Neural cell (in vitro differentiated cells): ENCODE measurements at regions not wholly inside any gene's neighbourhood (a gene's known extent, or its start where the extent isn't known, plus 50 kb on each side); places are given as distances from the start of the nearest gene placed in this dataset.

Source experiments
- H2AFZ ChIP-seq: fragments of 200-600, 300-800 bp; sonication (generic), shearing (Covaris generic); 2 replicates; pipeline ENCODE4 v1.6.0; 2014; ENCODE audit warnings: low read depth, mild to moderate bottlenecking, antibody characterized with exemption, low read length, moderate library complexity
- H3F3A ChIP-seq: fragments of 200-600 bp; shearing (Covaris generic); 2 replicates; pipeline ENCODE4 v1.6.1; 2016; ENCODE audit warnings: mild to moderate bottlenecking, moderate library complexity, mixed read lengths, antibody characterized with exemption, low read length; ENCODE audit not compliant: insufficient read depth, poor library complexity, severe bottlenecking
- H3K27ac ChIP-seq: fragments of 200-600, 300-800 bp; sonication (generic), shearing (Covaris generic); 2 replicates; pipeline ENCODE4 v1.5.1; 2014; ENCODE audit warnings: mild to moderate bottlenecking, low read length, moderate library complexity
- H3K27me3 ChIP-seq: fragments of 300-800, 200-600 bp; sonication (generic), shearing (Covaris generic); 2 replicates; pipeline ENCODE4 v1.6.0; 2014; ENCODE audit warnings: mild to moderate bottlenecking, low read depth, low read length, moderate library complexity; ENCODE audit not compliant: insufficient read depth
- H3K36me3 ChIP-seq: fragments of 300-800, 200-600 bp; sonication (generic), shearing (Covaris generic); 2 replicates; pipeline ENCODE4 v1.5.1; 2014; ENCODE audit warnings: mild to moderate bottlenecking, antibody characterized with exemption, low read length, moderate library complexity; ENCODE audit not compliant: insufficient read depth
- H3K4me2 ChIP-seq: fragments of 300-800, 200-600 bp; sonication (generic), shearing (Covaris generic); 2 replicates; pipeline ENCODE4 v1.6.0; 2014; ENCODE audit warnings: mild to moderate bottlenecking, low read length
- H3K4me3 ChIP-seq: fragments of 300-800, 200-600 bp; sonication (generic), shearing (Covaris generic); 2 replicates; pipeline ENCODE4 v1.5.1; 2014; ENCODE audit warnings: mild to moderate bottlenecking, low read length, moderate library complexity
- H3K79me2 ChIP-seq: fragments of 200-600 bp; shearing (Covaris generic); replicated peaks from 2 replicates; pipeline ENCODE4 v1.6.0; 2014; ENCODE audit warnings: mild to moderate bottlenecking, low read length, moderate library complexity; ENCODE audit not compliant: insufficient read depth
- H3K9ac ChIP-seq: fragments of 300-800, 200-600 bp; sonication (generic), shearing (Covaris generic); 2 replicates; pipeline ENCODE4 v1.6.1; 2016; ENCODE audit warnings: mild to moderate bottlenecking, low read length, mixed read lengths
- H3K9me2 ChIP-seq: fragments of 200-600 bp; shearing (Covaris generic); 2 replicates; pipeline ENCODE4 v1.6.1; 2016; ENCODE audit warnings: mild to moderate bottlenecking, low read length, mixed read lengths; ENCODE audit not compliant: insufficient read depth
- H3K9me3 ChIP-seq: fragments of 200-600, 300-800 bp; sonication (generic), shearing (Covaris generic); 2 replicates; pipeline ENCODE4 v1.6.1; 2016; ENCODE audit warnings: mild to moderate bottlenecking, mixed run types, low read length, moderate library complexity, mixed read lengths
- H4K20me1 ChIP-seq: fragments of 200-600 bp; shearing (Covaris generic); 2 replicates; pipeline ENCODE4 v1.6.1; 2016; ENCODE audit warnings: mild to moderate bottlenecking, mixed run types; ENCODE audit not compliant: insufficient read depth
- CTCF ChIP-seq: fragments of 450-650 bp; IDR thresholded peaks from 2 replicates; pipeline ENCODE4 v1.5.1; 2014; ENCODE audit warnings: antibody characterized with exemption, mild to moderate bottlenecking, moderate library complexity; ENCODE audit not compliant: poor library complexity, severe bottlenecking
- EP300 ChIP-seq: fragments of 450-650 bp; conservative IDR thresholded peaks from 2 replicates; pipeline ENCODE4 v1.6.1; 2014; ENCODE audit warnings: antibody characterized with exemption, mild to moderate bottlenecking, moderate library complexity; ENCODE audit not compliant: poor library complexity, severe bottlenecking
- EZH2 ChIP-seq: fragments of 200-600, 300-800 bp; shearing (Covaris generic), sonication (generic); IDR thresholded peaks from 2 replicates; pipeline ENCODE4 v1.6.1; 2014; ENCODE audit warnings: antibody characterized with exemption, low read length, borderline replicate concordance, mild to moderate bottlenecking; ENCODE audit not compliant: insufficient read depth, poor library complexity, severe bottlenecking
- MXI1 ChIP-seq: fragments of 450-650 bp; conservative IDR thresholded peaks from 2 replicates; pipeline ENCODE4 v1.6.1; 2014; ENCODE audit warnings: antibody characterized with exemption, mild to moderate bottlenecking; ENCODE audit not compliant: poor library complexity, severe bottlenecking
- POLR2AphosphoS5 ChIP-seq: IDR thresholded peaks from 2 replicates; pipeline ENCODE4 v1.6.1; 2012
- RAD21 ChIP-seq: fragments of 450-650 bp; conservative IDR thresholded peaks from 2 replicates; pipeline ENCODE4 v1.6.1; 2014; ENCODE audit warnings: antibody characterized with exemption, mild to moderate bottlenecking, moderate library complexity
- REST ChIP-seq: IDR thresholded peaks from 2 replicates; pipeline ENCODE4 v1.6.1; 2012; ENCODE audit warnings: borderline replicate concordance
- SMC3 ChIP-seq: fragments of 450-650 bp; conservative IDR thresholded peaks from 2 replicates; pipeline ENCODE4 v1.6.1; 2014; ENCODE audit warnings: antibody characterized with exemption, mild to moderate bottlenecking, moderate library complexity; ENCODE audit not compliant: poor library complexity
- TAF1 ChIP-seq: IDR thresholded peaks from 2 replicates; pipeline ENCODE4 v1.6.1; 2012; ENCODE audit warnings: low read depth

GRCh38 chr2:187825108-187825507 lies 270.9 kb upstream of the TFPI start:
- TF ChIP-seq CTCF = no peak
- TF ChIP-seq REST = no peak
- TF ChIP-seq RAD21 = no peak
- no peak for TF ChIP-seq TAF1
- no peak for TF ChIP-seq MXI1
- no peak for TF ChIP-seq EZH2
- no peak for TF ChIP-seq EP300
- TF ChIP-seq POLR2AphosphoS5 = no peak
- no peak for TF ChIP-seq SMC3
- H3K4me3 ChIP-seq = no peak overlapping the region
- H3K9me2 ChIP-seq = no peaks in the 10 kb centered on the region
- H3K27ac ChIP-seq = no peak overlapping the region
- H3F3A ChIP-seq = no peaks in the 10 kb centered on the region
- H2AFZ ChIP-seq = no peak overlapping the region
- no peaks in the 10 kb centered on the region for H3K79me2 ChIP-seq
- no peak overlapping the region for H3K4me2 ChIP-seq
- no peaks in the 10 kb centered on the region for H3K36me3 ChIP-seq
- no peaks in the 10 kb centered on the region for H4K20me1 ChIP-seq
- no peaks in the 10 kb centered on the region for H3K9me3 ChIP-seq
- no peak overlapping the region for H3K9ac ChIP-seq
- H3K27me3 ChIP-seq = no peaks in the 10 kb centered on the region

GRCh38 chr2:187826023-187826422 lies 271.8 kb upstream of the TFPI start:
- no peak overlapping the region for H3K4me3 ChIP-seq
- no peaks in the 10 kb centered on the region for H3K27me3 ChIP-seq
- no peaks in the 10 kb centered on the region for H3K9me2 ChIP-seq
- no peak overlapping the region for H2AFZ ChIP-seq
- H3K4me2 ChIP-seq = no peak overlapping the region
- H3K9ac ChIP-seq = no peak overlapping the region
- no peak overlapping the region for H3K27ac ChIP-seq
- H3K79me2 ChIP-seq = no peaks in the 10 kb centered on the region
- H3F3A ChIP-seq = no peaks in the 10 kb centered on the region
- H3K9me3 ChIP-seq = no peaks in the 10 kb centered on the region
- H4K20me1 ChIP-seq = no peaks in the 10 kb centered on the region
- no peaks in the 10 kb centered on the region for H3K36me3 ChIP-seq
- TF ChIP-seq CTCF = no peak
